ENCODE measurements at regions not wholly inside any gene's neighbourhood (a gene's known extent, or its start where the extent isn't known, plus 50 kb on each side); places are given as distances from the start of the nearest gene placed in this dataset.

GRCh38 chr12:124369055-124369826, 74.3 kb downstream of the RFLNA start:
- ChIA-PET CTCF (no interaction called here), POLR2A (no interaction called here), RAD21 (ENCODE audit: unreplicated experiment) (no interaction called here), SMC1A (ENCODE audit: uncharacterized antibody, unreplicated experiment) (no interaction called here)
- H2AFZ ChIP-seq (ENCODE audit: control insufficient read depth, low read depth, low read length) = no peak overlapping the region
- in situ Hi-C loops (cut with MboI) = loop anchor here (25.0 kb wide), 1 partner anchor 393 kb away; no protein-coding TSS in a partner anchor
- DNase-seq (ENCODE audit: low read depth, low spot score) (no peak), ATAC-seq (no peak), FAIRE-seq (no peak)
- H3K27me3 ChIP-seq (replicated peaks in 1 of 2; ENCODE audit: control insufficient read depth in 2 of 2, insufficient read depth in 2 of 2, low read length in 1 of 2) = no peaks in the 10 kb centered on the region
- H3K4me1 ChIP-seq (ENCODE audit: control insufficient read depth, insufficient read depth, low read length) = no peaks in the 10 kb centered on the region
- WGBS (ENCODE audit: insufficient coverage, insufficient replicate concordance, low lambda C conversion rate, missing lambda C conversion rate) = 92% methylated on average over 38 of the region's 38 CpGs
- TF ChIP-seq USF2 (IDR thresholded peaks at IDR 0.05; ENCODE audit: borderline replicate concordance, low read depth, low read length) (no peak), KDM1A (IDR thresholded peaks at IDR 0.05; ENCODE audit: borderline replicate concordance) (no peak), ZNF24 (IDR thresholded peaks at IDR 0.05) (no peak), SMARCA5 (IDR thresholded peaks at IDR 0.05) (no peak), SREBF2 (IDR thresholded peaks at IDR 0.05; ENCODE audit: low read length) (no peak), CBX5 (IDR thresholded peaks at IDR 0.05; ENCODE audit: low read depth) (no peak), POLR2A (IDR thresholded peaks at IDR 0.05; ENCODE audit: low read depth, low read length) (no peak), ZBED1 (IDR thresholded peaks at IDR 0.05; ENCODE audit: borderline replicate concordance) (no peak)
- H3K9ac ChIP-seq (ENCODE audit: control insufficient read depth, insufficient read depth, low read length) = no peak overlapping the region
- H3K27ac ChIP-seq (ENCODE audit: control insufficient read depth, insufficient read depth) = no peak overlapping the region
- H3K4me3 ChIP-seq = no peak overlapping the region
- no peak overlapping the region for H3K4me2 ChIP-seq (ENCODE audit: control insufficient read depth, insufficient read depth)
- BruUV-seq (replicated peaks) = no TSS peak
- H3K9me3 ChIP-seq (replicated peaks; ENCODE audit: control insufficient read depth, insufficient read depth, low read length) = no peaks in the 10 kb centered on the region
- no peaks in the 10 kb centered on the region for H4K20me1 ChIP-seq (ENCODE audit: control insufficient read depth, insufficient read depth)
- H3K79me2 ChIP-seq (ENCODE audit: control insufficient read depth, insufficient read depth, low read length) = no peaks in the 10 kb centered on the region
- intact Hi-C loops (cut with micrococcal nuclease; ENCODE audit: unreplicated experiment) = no loop called here
- H3K36me3 ChIP-seq (ENCODE audit: control insufficient read depth in 2 of 2, insufficient read depth in 2 of 2, low read length in 1 of 2) = peaks cover 0 to 11% of the 10 kb centered on the region in 2 experiments; a peak in 3 of 4 replicates

Measured in GM12878 (cell line).